HG02798 (cell line): ENCODE measurements at regions not wholly inside any gene's neighbourhood (a gene's known extent, or its start where the extent isn't known, plus 50 kb on each side); places are given as distances from the start of the nearest gene placed in this dataset.
"Not testable (repeated sequence)": the region's sequence is repeated elsewhere in the genome, so short reads cannot be mapped to it uniquely, and the experiment has no call there.

Experiments used
- ATAC-seq: cut with Tn5 transposase; IDR thresholded peaks from one replicate; pipeline ENCODE4 v1.9.1; 2021; ENCODE audit warnings: mild to moderate bottlenecking; ENCODE audit not compliant: unreplicated experiment, poor library complexity

DNA sequence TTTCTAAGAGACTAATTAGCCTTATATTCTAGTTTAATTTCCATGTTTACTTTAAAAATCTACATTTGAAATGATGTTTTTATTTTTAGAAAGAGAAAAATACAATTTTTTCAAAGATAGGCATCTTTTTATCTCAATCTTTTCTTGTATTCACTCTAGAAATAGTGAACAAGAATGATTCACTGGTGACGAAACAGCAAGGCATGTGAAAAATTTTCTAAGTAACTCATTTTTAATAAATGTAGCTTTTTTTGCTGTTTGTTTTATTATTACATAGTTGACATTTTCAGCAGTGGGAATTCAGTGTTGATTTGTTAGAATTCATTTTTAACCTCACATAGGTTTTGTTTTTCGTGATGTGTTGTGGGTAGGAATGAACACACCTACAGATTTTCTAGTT is 1226.4 kb downstream of the NSUN3 start:
- no peak for ATAC-seq

DNA sequence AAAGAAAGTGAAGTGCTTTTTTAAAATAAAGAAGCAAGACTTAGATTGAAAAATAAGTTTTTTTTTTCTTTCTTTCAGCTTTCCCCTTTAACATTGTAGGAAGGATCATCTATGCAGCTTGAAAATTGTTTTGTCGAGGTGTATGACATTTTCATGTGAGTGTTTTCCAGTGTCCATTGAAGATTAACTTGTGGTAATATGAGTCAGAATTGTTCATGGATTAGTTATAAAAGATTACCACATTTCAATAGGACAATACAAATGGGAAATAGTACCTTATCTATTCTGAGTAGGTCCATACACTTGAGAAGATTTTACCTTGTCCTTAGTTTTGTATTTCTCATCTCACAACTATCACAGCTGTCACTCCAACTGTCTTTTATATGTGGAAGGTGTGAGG is 1234.7 kb downstream of the NSUN3 start:
- no peak for ATAC-seq

DNA sequence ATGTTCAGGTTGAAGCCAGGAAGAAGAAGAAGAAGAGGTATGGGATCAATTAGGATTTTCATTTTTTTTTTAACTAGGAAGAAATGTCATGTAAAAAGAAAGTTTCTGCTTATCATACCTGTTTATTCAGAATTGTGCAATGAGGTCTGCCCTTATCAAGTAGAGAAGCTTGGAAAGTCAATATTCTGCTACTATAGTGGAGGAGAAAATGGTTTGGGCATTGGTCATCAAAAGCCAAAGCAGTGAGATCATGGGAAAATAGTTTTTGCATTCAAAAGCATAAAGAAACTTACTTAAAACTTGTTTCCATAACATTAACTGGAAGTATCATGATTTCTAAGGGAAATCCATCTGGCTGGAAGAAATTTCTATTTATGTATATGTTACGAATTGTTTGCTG is 1239.2 kb downstream of the NSUN3 start:
- ATAC-seq: no peak

DNA sequence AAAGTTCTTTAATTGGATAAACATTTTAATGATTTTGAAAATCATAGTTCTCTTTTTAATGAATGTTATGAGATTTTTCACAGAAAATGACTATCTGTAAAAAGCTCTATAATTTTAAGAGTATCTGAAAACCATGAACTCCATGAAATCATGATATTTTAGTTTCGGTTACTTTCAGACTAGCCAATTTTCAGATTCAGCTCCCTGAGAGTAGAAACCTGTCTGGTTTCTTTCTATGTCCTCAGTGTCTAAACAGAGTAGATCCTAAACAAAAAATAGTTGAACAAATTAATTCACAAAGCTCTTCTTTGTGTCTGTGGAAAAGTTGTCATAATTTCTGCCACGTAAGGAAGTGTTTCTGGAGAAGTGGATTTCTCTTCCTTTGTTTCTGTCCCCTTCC is 1247.7 kb downstream of the NSUN3 start:
- ATAC-seq: no peak

DNA sequence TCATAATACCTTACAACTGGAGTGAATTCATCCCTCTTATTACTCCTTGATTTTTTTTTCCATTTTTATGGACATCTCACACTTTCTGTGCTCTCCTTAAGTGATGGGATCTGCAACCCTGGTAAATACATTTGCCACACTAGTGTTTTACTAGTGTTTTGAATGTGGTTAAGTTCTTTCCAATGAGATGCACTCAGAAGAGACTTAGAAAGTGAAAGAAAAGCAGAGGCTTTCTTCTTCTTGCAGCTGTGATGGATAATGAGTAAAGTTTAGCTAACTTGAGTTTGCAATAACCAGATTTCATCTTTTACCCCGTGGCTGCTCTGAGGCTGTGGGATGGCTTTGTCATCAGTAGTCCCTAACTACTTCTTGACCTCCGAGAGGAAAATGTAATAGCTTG is 1248.4 kb downstream of the NSUN3 start:
- peak; percentile 76 for ATAC-seq

DNA sequence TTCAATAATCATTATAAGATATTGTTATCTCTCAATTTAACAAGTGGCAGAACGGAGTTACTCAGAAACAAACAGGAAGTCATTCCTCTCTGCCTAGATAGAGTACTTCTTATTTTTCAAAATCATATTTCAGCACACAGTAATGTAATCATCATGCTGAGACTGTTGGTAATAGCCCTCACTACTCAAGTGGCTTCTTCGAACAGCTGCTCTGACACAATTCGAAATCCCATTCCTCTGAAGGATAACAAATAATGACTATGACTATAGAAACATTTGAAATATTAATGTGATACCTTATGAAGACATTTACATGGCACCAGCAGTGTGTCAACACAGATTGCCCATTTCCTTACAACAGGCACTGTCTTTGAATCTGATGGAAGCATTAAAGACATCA is 1249.8 kb downstream of the NSUN3 start:
- no peak for ATAC-seq

DNA sequence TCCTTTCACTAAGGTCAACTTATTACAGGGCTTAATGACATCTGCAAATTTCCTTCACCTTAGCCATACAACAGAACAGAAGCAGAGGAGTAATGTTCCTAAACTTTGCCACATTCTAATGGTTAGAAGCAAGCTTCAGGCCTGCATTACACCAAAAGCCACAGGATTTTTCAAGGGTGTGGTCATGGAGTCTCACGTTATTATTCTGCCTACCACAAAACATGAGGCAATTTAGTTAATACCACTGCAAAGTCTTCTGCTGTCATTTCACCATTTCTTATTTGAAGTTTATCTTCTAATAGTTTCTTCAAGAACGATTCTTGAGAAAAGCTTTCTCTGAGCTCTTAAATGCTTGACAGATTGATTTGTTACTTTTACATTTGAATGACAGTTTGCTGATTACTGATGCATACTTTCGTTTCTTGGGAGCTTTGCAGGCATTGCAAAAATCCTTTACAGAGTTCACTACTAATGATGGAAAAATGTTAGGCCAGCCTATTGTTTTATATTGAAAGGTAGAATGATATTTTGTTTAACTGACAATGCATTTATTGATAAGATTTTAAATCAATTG is 1257.1 kb downstream of the NSUN3 start:
- ATAC-seq: no peak

DNA sequence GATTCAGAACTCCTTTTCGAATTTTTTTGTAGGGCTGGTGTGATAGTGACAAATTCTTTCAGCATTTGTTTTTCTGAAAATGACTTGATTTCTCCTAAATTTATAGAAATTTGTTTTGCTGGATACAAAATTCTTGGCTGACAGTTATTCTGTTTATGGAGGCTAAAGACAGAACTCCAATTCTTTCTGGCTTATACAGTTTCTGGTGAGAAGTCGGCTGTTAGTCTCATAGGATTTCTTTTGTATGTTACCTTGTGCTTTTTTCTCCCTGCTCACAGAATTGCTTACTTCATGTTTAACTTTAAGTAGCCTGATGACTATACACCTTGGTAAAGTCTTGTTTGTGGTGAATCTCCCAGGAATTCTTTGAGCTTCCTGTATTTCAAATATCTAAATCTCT is 1264.6 kb downstream of the NSUN3 start:
- ATAC-seq: no peak

DNA sequence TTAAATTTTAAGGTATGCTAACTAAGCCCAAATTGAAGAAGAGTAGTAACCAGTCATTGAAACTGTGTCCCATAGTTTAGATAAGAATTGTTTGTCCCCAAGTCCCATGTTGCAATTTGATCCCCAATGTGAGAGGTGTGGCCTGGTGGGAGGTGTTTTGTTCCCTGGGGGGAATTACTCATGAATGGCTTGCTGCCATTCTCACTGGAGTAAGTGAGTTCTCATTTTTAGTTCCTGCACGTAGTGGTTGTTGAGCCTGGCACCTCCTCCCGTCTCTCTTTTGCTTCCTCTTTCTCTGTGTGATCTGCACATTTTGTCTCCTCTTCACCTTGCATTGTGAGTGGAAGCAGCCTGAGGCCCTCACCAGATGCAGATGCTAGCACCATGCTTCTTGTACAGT is 1271.0 kb downstream of the NSUN3 start:
- no peak for ATAC-seq

DNA sequence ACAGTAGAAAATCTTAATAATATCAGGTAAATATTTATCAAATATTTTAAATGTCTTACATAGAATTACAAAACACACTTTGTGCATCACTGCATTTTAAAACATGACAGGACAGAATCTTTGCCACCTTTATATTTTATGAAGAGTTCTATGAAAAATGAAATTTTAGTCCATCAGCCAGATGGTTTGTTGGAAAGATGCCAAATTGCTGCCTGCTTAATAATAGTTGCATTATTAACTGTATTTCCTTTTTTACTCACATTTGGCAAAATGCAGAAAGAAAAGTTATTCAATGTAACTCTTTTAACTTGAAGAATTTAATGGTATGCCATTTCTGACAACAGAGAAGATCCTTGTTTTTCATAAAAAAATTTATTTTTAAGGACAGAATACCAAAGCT is 1271.6 kb downstream of the NSUN3 start:
- ATAC-seq: no peak

DNA sequence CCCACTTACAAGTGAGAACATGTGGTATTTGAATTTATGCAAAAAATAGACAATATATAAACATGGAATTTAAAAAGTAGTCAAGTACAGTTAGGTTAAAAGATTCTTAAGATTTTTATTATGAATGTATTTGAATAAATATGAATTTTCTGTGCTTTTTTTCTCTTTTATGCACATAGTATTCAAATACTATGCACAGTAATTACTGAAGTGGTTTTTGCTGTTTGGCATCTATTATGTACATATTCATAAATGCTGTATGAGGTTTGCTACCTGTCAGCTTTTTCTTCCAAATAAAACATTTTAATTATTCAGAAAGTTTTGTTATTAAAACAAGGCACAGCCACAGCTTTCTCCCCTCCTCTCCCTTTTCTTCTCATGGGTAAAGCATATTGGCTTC is 1272.7 kb downstream of the NSUN3 start:
- ATAC-seq: no peak

DNA sequence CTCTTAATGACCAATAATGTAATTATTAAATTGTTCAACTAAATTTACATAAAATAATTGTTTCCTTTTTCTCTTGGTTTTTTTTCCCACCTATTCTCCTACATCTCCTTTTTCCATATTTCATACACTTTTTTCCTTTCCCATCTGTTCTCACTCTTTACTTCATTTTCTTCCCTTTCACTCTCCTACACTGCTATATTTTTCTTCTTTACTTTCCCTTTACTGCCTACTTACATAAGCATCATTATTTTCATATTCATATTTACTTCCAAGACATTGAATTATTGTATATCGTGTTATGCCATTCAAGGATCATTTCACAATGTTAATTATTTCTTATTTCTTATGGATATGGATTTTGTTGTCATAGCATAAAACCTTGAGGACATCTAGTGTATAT is 1275.6 kb downstream of the NSUN3 start:
- no peak for ATAC-seq

DNA sequence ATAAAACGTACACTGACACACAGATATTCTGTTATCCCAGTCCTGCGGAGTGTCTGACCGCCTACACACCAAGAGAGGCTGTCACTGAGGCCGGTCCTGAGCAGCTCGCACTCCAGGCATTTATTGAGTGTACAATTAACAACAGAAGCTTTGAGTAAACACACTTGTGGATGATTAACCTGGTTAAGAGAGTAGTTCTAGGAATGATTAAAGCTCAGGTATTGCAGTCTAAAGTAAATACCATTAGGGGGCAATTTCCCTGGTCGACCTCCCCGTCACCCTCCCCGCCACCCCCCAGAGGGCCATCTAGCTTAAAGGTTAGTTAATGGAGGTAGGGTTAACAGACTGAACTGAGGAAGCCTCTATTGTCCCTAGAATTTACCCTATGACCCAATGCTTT is 1278.5 kb downstream of the NSUN3 start:
- ATAC-seq: no peak

DNA sequence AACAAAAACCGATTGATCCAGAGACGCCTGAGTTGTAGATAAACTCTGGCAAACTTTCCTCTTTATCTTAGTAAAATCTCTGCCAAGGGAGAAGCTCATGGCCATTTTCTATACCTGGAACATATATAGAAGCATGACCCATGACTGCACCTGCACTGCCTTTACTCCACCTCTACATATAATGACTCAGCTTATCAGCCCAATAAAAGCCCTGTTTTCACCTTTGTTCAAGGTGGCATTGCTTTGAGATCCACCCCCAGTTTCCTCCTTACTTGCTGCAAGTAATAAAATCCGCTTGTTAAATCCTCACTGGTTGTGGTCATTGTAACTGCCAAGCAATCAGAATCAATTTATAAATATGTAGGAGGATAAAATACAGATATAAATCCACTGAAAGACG is 1280.4 kb downstream of the NSUN3 start:
- no peak for ATAC-seq

DNA sequence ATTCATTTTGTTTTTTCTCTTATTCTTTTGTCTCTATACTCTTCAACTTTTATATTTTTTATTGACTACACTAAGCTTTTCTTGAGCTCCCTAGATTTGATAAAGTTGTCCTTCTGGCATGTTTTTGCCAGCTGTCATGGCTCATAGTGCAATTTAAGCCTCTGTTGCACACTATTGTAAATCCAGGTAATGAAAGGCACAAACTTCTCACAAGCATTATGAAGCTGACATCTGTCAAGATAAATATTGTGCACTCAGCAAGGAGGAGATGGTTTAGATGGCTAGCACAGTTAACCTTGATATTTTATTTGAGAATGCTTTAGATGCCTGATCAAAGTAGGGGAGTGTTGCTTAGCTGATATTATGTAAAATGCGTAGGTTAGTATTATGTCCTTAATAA is 1280.9 kb downstream of the NSUN3 start:
- no peak for ATAC-seq

DNA sequence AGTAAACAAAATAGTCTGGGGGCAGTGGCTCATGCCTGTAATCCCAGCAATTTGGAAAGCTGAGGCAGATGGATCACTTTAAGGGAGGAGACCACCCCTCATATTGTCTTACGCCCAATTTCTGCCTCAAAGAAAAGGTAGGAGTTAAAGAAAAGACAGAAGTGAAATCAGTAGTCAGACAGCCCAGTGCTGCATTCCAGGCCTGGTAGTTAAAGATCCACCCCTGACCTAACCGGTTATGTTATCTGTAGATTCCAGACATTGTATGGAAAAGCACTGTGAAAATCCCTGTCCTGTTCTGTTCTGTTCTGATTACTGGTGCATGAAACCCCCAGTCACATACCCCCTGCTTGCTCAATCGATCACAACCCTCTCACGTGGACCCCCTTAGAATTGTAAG is 1285.1 kb downstream of the NSUN3 start:
- ATAC-seq: not testable (repeated sequence)

DNA sequence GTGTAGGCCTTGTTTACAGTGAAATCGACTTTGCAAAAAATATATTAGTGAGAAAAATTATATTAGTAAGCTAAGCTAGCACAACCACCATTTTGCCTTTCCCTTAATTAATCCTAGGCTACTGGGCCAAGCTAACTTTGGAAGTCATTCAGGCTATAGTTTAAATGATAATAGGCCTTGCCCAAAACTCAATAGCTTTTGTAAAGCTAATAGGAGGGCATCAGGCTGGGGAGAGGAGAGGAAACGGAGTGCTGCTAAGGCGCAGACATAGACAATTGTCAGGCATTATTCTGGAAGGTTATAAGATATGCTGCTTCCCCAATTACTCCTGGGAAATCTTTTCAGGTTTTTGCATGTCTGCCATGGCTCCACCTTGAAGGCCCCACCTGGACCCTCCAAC is 1286.0 kb downstream of the NSUN3 start:
- ATAC-seq: no peak

DNA sequence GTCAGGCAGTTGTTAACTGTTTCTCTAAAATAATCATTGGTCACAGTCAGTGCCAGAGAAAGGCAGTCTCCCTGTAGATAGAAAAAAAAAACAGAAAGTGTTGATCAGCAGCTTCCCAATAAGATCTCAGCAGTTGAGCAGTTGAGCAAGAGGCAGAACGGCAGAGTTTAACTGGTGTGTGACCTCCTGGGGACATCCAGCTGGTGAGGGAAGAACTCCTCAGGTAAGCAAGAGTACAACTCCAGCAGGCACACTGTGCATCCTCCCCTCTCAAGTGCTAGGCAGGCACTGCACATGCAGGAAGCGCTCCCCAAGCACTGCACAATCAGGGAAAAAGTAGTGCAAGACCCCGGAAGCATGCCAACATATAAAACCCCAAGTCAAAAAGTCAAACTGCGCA is 1287.2 kb downstream of the NSUN3 start:
- no peak for ATAC-seq

DNA sequence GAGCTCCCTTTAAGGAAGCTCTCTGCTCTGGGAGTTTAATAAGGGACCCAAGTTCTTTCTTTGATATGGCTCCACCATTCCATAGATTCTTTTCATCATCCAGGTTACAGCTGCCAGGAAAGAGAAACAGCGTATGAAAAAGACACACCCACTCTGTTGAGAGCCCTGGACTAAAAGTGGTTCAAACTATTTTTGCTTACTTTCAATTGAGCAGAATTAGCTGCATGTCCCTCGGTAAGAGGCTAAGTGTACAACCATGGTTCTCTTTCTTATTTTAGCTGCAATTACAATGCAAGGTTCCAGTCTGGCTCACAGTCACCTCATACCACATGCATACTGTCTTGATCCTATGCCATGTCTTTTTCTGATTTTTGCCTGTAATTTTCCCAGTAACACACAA is 1288.3 kb downstream of the NSUN3 start:
- peak; percentile 59 for ATAC-seq

DNA sequence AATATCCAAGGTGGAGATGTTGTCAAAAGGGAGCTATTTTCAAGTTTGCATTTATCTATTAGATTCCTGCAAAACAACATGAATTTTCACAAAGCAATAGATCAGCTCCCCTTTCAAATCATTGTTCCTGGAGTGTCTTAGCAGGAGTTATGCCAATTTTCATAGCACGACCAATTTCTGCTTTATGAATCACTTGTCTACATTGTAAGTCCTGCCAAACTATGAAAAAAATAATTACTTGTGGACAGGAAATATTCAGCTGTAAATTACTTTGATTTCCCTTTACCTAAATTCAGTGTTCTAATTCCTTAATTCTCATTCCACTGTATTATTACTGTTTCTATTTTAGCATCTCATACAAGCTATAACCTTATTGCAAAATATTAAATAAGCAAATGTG is 1289.6 kb downstream of the NSUN3 start:
- no peak for ATAC-seq

DNA sequence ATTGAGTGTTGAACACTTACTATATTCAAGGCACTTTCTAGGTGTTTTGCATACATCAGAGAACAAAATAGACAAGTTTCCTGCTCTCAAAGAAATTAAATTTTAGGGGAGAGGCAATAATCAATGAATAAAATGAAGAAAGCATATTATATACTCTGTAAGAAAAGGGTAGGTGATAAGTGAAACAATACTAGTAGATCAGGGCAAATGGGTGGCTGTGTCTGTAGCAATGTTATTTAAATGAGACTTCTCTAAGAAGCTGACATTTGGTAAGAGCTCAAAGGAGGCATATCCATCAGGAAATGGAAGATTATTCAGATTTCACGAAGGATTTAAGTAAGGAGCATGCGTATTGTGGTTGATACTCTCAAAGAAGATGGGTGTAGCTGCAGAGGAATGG is 1291.6 kb downstream of the NSUN3 start:
- no peak for ATAC-seq

DNA sequence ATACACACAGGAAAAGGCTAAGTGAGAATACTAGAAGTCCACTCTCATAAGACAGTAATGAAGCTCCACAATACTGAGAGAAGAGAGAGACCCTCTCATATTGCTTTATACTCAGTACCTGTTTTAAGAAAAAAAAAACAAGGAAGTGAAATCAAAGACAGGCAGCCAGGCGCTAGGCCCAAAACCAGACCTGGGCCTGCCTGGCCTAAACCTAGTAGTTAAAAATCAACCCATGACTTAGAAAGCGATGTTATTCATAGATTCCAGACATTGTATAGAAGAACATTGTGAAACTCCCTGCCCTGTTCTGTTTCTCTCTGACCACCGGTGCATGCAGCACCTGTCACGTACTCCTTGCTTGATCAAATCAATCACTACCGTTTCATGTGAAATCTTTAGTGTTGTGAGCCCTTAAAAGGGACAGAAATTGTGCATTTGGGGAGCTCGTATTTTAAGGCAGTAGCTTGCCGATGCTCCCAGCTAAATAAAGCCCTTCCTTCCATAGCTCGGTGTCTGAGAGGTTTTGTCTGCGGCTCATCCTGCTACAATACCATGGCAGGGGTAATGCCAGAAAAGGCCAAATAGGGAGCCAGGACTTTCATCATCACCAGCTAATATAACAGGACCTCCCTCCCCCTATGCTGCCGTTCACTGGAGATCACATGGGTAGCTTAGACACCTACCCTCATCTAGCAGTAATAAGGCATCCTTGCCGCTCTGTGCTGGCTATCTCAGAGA is 1294.1 kb downstream of the NSUN3 start:
- peak; percentile 59 for ATAC-seq
